ENCODE measurements at regions not wholly inside any gene's neighbourhood (a gene's known extent, or its start where the extent isn't known, plus 50 kb on each side); places are given as distances from the start of the nearest gene placed in this dataset.

- no peak for DNase-seq (ENCODE audit: low read depth)
- no peak for TF ChIP-seq CTCF (IDR thresholded peaks at IDR 0.05; ENCODE audit: insufficient read depth, low read depth, low read length)
- no peak overlapping the region for H3K4me3 ChIP-seq (ENCODE audit: low read depth, low read length)
These were observed 246.2 kb downstream of the LRFN2 start for GRCh38 chr6:40340957-40341356.

- DNase-seq (ENCODE audit: low read depth): no peak
- H3K4me3 ChIP-seq (ENCODE audit: low read depth, low read length): no peak overlapping the region
- TF ChIP-seq CTCF (IDR thresholded peaks at IDR 0.05; ENCODE audit: insufficient read depth, low read depth, low read length): no peak
These were observed 247.0 kb downstream of the LRFN2 start for GRCh38 chr6:40340196-40340595.

- no peak for TF ChIP-seq CTCF (IDR thresholded peaks at IDR 0.05; ENCODE audit: insufficient read depth, low read depth, low read length)
- DNase-seq (ENCODE audit: low read depth): no peak
- H3K4me3 ChIP-seq (ENCODE audit: low read depth, low read length): no peak overlapping the region
These were observed 248.9 kb downstream of the LRFN2 start for GRCh38 chr6:40338306-40338705.

- TF ChIP-seq CTCF (IDR thresholded peaks at IDR 0.05; ENCODE audit: insufficient read depth, low read depth, low read length): no peak
- no peak for DNase-seq (ENCODE audit: low read depth)
- H3K4me3 ChIP-seq (ENCODE audit: low read depth, low read length): no peak overlapping the region
These were observed 250.0 kb downstream of the LRFN2 start for GRCh38 chr6:40336940-40337760.

GRCh38 chr6:40336296-40336695, 250.9 kb downstream of the LRFN2 start:
- no peak overlapping the region for H3K4me3 ChIP-seq (ENCODE audit: low read depth, low read length)
- TF ChIP-seq CTCF (IDR thresholded peaks at IDR 0.05; ENCODE audit: insufficient read depth, low read depth, low read length): no peak
- DNase-seq (ENCODE audit: low read depth): no peak

- no peak for DNase-seq (ENCODE audit: low read depth)
- no peak overlapping the region for H3K4me3 ChIP-seq (ENCODE audit: low read depth, low read length)
- no peak for TF ChIP-seq CTCF (IDR thresholded peaks at IDR 0.05; ENCODE audit: insufficient read depth, low read depth, low read length)
These were observed 252.5 kb downstream of the LRFN2 start for GRCh38 chr6:40334496-40335270.
